Spleen (tissue), 11 donors: ENCODE measurements at regions not wholly inside any gene's neighbourhood (a gene's known extent, or its start where the extent isn't known, plus 50 kb on each side); places are given as distances from the start of the nearest gene placed in this dataset.

Source experiments
- DNase-seq: peaks from one replicate; pipeline ENCODE4 v3.0.0-alpha.2; 2020
- H3K27ac ChIP-seq, 8 donors: fragments of 200-600 bp; sonication (generic) in 7 of 8; 1 replicate in 4 of 8; 2 replicates in 4 of 8; pipeline versions ENCODE4 v1.5.0 to v1.8.0; 2016 to 2021; ENCODE audit warnings: inconsistent platforms in 4 of 8, mild to moderate bottlenecking in 4 of 8, moderate library complexity in 1 of 8
- H3K27me3 ChIP-seq, 7 donors: fragments of 200-600 bp; sonication (generic) in 6 of 7; replicated peaks in 1 of 7; 1 replicate in 4 of 7; 2 replicates in 3 of 7; pipeline versions ENCODE4 v1.5.0 to v1.8.0; 2016 to 2021; ENCODE audit warnings: inconsistent platforms in 3 of 7, mild to moderate bottlenecking in 1 of 7
- H3K36me3 ChIP-seq, 6 donors: fragments of 200-600 bp; sonication (generic) in 5 of 6; 1 replicate in 4 of 6; 2 replicates in 2 of 6; pipeline versions ENCODE4 v1.5.0 to v1.8.0; 2016 to 2021; ENCODE audit warnings: inconsistent platforms in 2 of 6
- H3K4me1 ChIP-seq, 6 donors: fragments of 200-600 bp; sonication (generic) in 5 of 6; 1 replicate in 3 of 6; 2 replicates in 3 of 6; pipeline versions ENCODE4 v1.5.0 to v1.8.0; 2016 to 2021; ENCODE audit warnings: inconsistent platforms in 3 of 6
- H3K4me3 ChIP-seq, 8 donors: fragments of 200-600 bp; sonication (generic) in 7 of 8; 1 replicate in 4 of 8; 2 replicates in 4 of 8; pipeline versions ENCODE4 v1.5.0 to v1.8.0; 2016 to 2021; ENCODE audit warnings: inconsistent platforms in 4 of 8, mild to moderate bottlenecking in 4 of 8, moderate library complexity in 2 of 8
- H3K9me3 ChIP-seq, 8 donors: fragments of 200-600 bp; sonication (generic) in 7 of 8; 1 replicate in 4 of 8; 2 replicates in 4 of 8; pipeline versions ENCODE4 v1.5.0 to v1.8.0; 2016 to 2021; ENCODE audit warnings: inconsistent platforms in 4 of 8
- CTCF ChIP-seq, 11 experiments: fragments of 200-600 bp in 7 of 11; fragments of 450-650 bp in 4 of 11; sonication (generic) in 4 of 11; IDR thresholded peaks in 8 of 11; conservative IDR thresholded peaks in 3 of 11; 1 replicate in 7 of 11; 2 replicates in 4 of 11; pipeline versions ENCODE4 v1.4.0 to v1.8.0; 2016 to 2021; ENCODE audit warnings: antibody characterized with exemption in 11 of 11, inconsistent platforms in 4 of 11, mild to moderate bottlenecking in 1 of 11
- POLR2A ChIP-seq, 3 donors: fragments of 450-650 bp; IDR thresholded peaks; one replicate each; pipeline ENCODE4 v1.5.1; 2017; ENCODE audit warnings: antibody characterized with exemption in 3 of 3, mild to moderate bottlenecking in 1 of 3
- POLR2AphosphoS5 ChIP-seq, 3 donors: sonication (generic); formaldehyde crosslinking; IDR thresholded peaks; one replicate each; pipeline ENCODE4 v1.5.1; 2017; ENCODE audit warnings: antibody characterized with exemption in 3 of 3
- WGBS, 5 donors: extraction: QIAGEN DNeasy Blood & Tissue Kit in 3 of 5; methylation state at CpG; one replicate each; pipeline versions ENCODE4 v1.1.5 to v1.1.7; 2013 to 2018; 5-methylcytosine and 5-hydroxymethylcytosine counted together
- intact Hi-C: fragments of 100-400 bp; cut with DNase I; formaldehyde crosslinking; loops from one replicate; pipeline ENCODE4 v1.15.0; 2023; ENCODE audit warnings: low total_unique reads
- donor health status: healthy with polysubstance abuse.
- donor health status: DM: no; HTN: no; CAD: no; lungs with moderate emphysema.
- donor health status: DM: no; HTN: no; CAD: no.
- donor health status: Bipolar disorder and iron deficiency.
- donor health status: healthy.
- donor health status: DM: no; HTN: no; CAD: no.
- donor health status: DM: yes; HTN: yes; CAD: no.

- peak overlapping the region in 1 of 8 donors; percentile 48 for H3K4me3 ChIP-seq
- H3K36me3 ChIP-seq, result peaks cover 0 to 9% (median 0%) of the 10 kb centered on the region in 6 donors
- no peaks in the 10 kb centered on the region for H3K9me3 ChIP-seq
- peaks cover 36 to 82% (median 59%) of the 10 kb centered on the region in 6 donors for H3K4me1 ChIP-seq
- H3K27me3 ChIP-seq, result no peaks in the 10 kb centered on the region
- TF ChIP-seq POLR2AphosphoS5 (IDR thresholded peaks at IDR 0.05) (no peak), POLR2A (IDR thresholded peaks at IDR 0.05) (no peak), CTCF (IDR thresholded peaks at IDR 0.05 in 8 of 11, conservative IDR thresholded peaks at IDR 0.05 in 3 of 11) (no peak)
- no peak for DNase-seq
- intact Hi-C loops, result no loop called here
- H3K27ac ChIP-seq, result peak overlapping the region; percentile 78 to 90 (median 87)
- WGBS, 5 donors, result 25 to 51% (median 26%) methylated on average over 8 of the region's 8 CpGs
These were observed 97.4 kb upstream of the STK17B start for GRCh38 chr2:196268538-196269338.

DNA sequence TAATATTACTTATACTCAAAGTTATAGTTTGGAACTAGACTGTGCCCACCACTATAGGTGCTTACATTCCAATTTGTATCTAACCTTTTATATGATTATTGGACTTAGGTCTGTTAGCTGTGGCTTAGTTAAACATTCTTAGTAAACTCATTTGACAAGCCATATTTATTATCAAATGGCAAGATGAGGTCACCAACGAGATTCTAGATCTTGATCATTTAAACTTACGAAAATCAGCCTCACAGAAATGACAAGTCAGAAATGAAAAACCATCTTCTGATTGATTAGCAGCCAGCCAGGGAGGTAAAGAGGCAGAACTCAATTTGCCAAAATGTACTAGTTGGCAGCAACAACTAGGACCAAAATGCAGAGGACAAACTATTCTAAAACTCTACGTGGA lies 100.4 kb upstream of the STK17B start:
- peaks cover 61 to 82% (median 72%) of the 10 kb centered on the region in 6 donors for H3K4me1 ChIP-seq
- 82 to 91% (median 86%) methylated on average over 3 of the region's 3 CpGs for WGBS, 5 donors
- H3K4me3 ChIP-seq, result no peak overlapping the region
- H3K27ac ChIP-seq, result no peak overlapping the region
- intact Hi-C loops, result loop anchor here (10.0 kb wide), 1 partner anchor 107 kb away; no protein-coding TSS in a partner anchor
- TF ChIP-seq CTCF (IDR thresholded peaks at IDR 0.05 in 8 of 11, conservative IDR thresholded peaks at IDR 0.05 in 3 of 11) (no peak), POLR2AphosphoS5 (IDR thresholded peaks at IDR 0.05) (no peak), POLR2A (IDR thresholded peaks at IDR 0.05) (no peak)
- DNase-seq, result no peak
- H3K27me3 ChIP-seq, result no peaks in the 10 kb centered on the region
- no peaks in the 10 kb centered on the region for H3K9me3 ChIP-seq
- H3K36me3 ChIP-seq, result peaks cover 0 to 9% (median 0%) of the 10 kb centered on the region in 6 donors

GRCh38 chr2:196274387-196274809 lies 103.0 kb upstream of the STK17B start:
- no peaks in the 10 kb centered on the region for H3K27me3 ChIP-seq
- H3K4me1 ChIP-seq, result peaks cover 41 to 61% (median 51%) of the 10 kb centered on the region in 6 donors
- no peak overlapping the region for H3K4me3 ChIP-seq
- no peaks in the 10 kb centered on the region for H3K9me3 ChIP-seq
- peaks cover 0 to 15% (median 0%) of the 10 kb centered on the region in 6 donors for H3K36me3 ChIP-seq
- WGBS, 5 donors, result 14 to 43% (median 19%) methylated on average over 1 of the region's 1 CpG
- peak in 1 of 3 donors; percentile 71 for TF ChIP-seq POLR2AphosphoS5 (IDR thresholded peaks at IDR 0.05)
- TF ChIP-seq CTCF (IDR thresholded peaks at IDR 0.05 in 8 of 11, conservative IDR thresholded peaks at IDR 0.05 in 3 of 11), result no peak
- intact Hi-C loops, result loop anchor here (10.0 kb wide), 1 partner anchor 110 kb away; no protein-coding TSS in a partner anchor
- H3K27ac ChIP-seq, result peak overlapping the region; percentile 18 to 88 (median 70)
- DNase-seq, result no peak
